Activated naive CD4-positive, alpha-beta T cell (primary cell): ENCODE measurements at regions not wholly inside any gene's neighbourhood (a gene's known extent, or its start where the extent isn't known, plus 50 kb on each side); places are given as distances from the start of the nearest gene placed in this dataset.

Experiments
- DNase-seq, 4 experiments: peaks; one replicate each; lab custom pipeline; 2025; lab: John Stamatoyannopoulos, UW

- no peak for DNase-seq
Measured at GRCh38 chr10:33126742-33127141, 168.7 kb upstream of the ITGB1 start.

- DNase-seq, result peak in 1 of 4 experiments; percentile 6
Measured at GRCh38 chr10:33125522-33126517, 167.8 kb upstream of the ITGB1 start.

- DNase-seq, result no peak
Measured at GRCh38 chr10:33125111-33125510, 167.1 kb upstream of the ITGB1 start.

GRCh38 chr10:33123680-33124079 is 165.7 kb upstream of the ITGB1 start:
- no peak for DNase-seq

GRCh38 chr10:33122014-33122809 is 164.2 kb upstream of the ITGB1 start:
- DNase-seq, result no peak

- DNase-seq, result no peak
Measured at GRCh38 chr10:33120700-33121099, 162.7 kb upstream of the ITGB1 start.

- no peak for DNase-seq
Measured at GRCh38 chr10:33120275-33120674, 162.2 kb upstream of the ITGB1 start.

- no peak for DNase-seq
Measured at GRCh38 chr10:33117816-33118215, 159.8 kb upstream of the ITGB1 start.

GRCh38 chr10:33117230-33117629 is 159.2 kb upstream of the ITGB1 start:
- no peak for DNase-seq

- no peak for DNase-seq
Measured at GRCh38 chr10:33115738-33116719, 158.0 kb upstream of the ITGB1 start.

GRCh38 chr10:33114451-33114952 is 156.5 kb upstream of the ITGB1 start:
- no peak for DNase-seq

- DNase-seq, result no peak
Measured at GRCh38 chr10:33113466-33113865, 155.4 kb upstream of the ITGB1 start.

- no peak for DNase-seq
Measured at GRCh38 chr10:33112831-33113455, 154.9 kb upstream of the ITGB1 start.

GRCh38 chr10:33111488-33112051 is 153.5 kb upstream of the ITGB1 start:
- DNase-seq, result no peak

GRCh38 chr10:33109788-33110469 is 151.9 kb upstream of the ITGB1 start:
- DNase-seq, result no peak

GRCh38 chr10:33109384-33109783 is 151.4 kb upstream of the ITGB1 start:
- no peak for DNase-seq

GRCh38 chr10:33107953-33108352 is 149.9 kb upstream of the ITGB1 start:
- no peak for DNase-seq

- no peak for DNase-seq
Measured at GRCh38 chr10:33106767-33107166, 148.7 kb upstream of the ITGB1 start.

- no peak for DNase-seq
Measured at GRCh38 chr10:33103863-33104379, 145.9 kb upstream of the ITGB1 start.

GRCh38 chr10:33102071-33102470 is 144.0 kb upstream of the ITGB1 start:
- no peak for DNase-seq
